Fibroblast of upper back skin (primary cell): ENCODE measurements at regions not wholly inside any gene's neighbourhood (a gene's known extent, or its start where the extent isn't known, plus 50 kb on each side); places are given as distances from the start of the nearest gene placed in this dataset.

Experiments used
- DNase-seq: peaks from one replicate; pipeline ENCODE4 v3.0.0-alpha.2; 2013

DNA sequence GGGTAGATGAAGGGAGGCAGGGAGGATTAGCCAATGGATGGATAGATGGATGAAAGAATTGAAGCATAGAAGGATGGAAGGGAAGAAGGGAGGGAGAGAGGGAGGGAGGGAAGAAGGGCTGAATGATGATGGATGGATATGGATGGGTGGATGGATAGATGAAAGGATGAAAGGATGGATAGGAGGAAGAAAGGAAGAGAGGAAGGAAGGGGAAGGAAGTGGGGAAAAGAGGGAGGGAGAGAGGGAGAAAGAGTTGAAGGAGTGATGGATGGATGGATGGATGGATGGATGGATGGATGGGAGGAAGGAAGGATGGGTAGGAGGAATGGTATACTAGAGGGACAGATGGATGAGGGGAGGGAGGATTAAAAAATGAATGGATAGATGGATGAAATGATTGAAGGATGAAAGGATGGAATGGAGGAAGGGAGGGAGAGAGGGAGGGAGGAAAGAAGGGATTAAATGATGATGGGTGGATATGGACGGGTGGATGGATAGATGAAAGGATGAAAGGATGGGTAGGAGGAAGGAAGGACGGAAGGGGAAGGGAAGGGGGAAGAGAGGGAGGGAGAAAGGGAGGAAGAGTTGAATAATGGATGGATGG, 145.9 kb downstream of the MN1 start:
- no peak for DNase-seq

DNA sequence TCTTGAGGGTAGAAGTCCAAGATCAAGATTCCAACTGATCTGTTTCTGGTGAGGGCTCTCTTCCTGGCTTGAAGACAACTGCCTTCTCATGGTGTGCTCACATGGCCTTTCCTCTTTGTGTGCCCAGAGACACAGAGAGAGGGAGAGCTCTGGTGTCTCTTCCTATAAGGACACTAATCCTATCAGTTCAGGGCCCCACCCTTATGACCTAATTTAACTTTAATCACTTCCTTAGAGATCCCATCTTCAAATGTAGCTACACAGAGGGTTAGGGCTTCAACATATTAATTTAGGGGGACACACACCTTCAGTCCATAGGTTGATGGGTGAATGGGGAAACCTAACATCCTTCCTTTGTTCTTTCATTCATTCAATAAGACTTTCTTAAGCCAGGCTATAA, 144.6 kb downstream of the MN1 start:
- DNase-seq: no peak

DNA sequence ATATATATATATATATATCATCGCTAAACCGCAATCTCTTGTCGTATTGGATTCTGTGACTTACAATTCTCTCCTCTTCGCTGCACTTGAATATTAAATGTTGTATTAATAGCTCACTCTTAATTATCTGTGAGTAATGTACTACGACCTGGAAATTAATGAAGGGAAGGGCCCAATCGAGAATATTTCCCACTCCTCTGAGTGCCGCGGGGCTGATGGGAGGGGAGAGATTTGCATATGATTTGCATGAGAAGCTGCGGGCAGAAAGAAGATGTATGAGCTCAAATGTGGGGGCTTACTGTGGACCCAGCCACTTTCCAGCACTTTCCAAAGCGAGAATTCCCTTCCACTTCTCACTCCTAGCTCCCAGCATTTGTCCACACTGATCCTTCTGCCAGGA, 141.2 kb downstream of the MN1 start:
- DNase-seq: no peak

DNA sequence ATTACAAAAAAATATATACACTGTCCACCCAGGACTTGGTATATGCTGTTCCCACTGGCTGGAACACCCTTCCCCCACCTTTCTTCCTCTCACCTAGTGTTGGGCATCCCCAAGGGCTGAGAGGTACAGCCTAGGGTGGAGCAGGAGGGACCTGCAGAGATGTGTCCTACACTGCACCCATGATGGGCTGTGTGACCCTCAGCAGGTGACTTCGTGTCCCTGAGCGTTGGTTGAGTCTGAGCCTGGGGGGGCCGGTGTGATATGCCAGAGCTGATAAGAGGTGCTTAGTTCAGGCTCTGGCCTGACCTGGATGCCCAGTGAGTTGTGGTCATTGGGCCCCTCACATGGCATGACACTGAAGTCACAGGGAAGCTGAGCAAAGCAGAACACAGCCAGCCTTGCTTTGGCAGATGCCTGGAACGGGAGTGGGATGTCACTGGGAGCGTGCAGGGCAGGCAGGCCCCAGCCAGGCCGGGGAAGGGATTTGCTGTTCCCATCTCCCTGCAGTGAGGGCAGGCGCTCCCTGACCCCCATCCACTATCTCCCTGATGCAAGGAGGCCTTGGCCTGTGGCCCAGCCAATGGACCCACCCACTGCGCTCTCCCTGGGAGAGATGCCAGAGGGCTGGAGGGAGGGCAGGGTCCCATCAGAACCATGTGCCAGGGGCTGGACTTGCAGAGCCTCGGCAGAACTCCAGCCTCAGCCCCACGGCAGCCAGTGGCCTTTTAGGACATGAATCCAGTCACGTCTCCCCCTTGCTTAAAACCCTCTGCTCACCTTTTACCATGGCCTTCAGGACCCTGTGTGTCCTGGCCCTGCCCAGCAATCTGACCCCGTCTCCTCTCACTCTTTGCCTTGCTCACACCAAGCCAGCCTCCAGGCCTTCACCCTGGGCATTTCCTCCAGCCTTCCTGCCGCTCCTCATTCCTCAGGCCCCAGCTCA, 138.9 kb downstream of the MN1 start:
- DNase-seq: no peak

DNA sequence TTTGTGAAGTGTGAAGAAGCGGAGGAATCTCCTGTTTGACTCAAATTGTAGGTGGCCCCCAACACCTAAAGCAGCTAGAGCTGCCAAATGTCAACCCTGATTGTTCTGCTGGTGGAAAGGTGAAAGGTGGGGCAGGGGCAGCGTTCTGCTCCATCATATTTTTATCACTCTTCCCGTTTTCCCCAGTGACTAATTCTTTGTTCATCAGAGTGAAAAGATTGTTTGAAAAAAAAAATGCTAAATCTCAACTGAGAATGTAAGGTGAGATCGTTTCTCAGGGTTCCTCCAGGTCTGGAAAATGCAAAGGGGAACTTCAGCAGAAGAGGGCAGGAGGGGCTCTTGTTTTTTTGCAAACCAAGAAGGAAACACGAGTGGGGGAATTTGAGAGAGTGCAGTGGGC, 137.7 kb downstream of the MN1 start:
- DNase-seq: no peak

DNA sequence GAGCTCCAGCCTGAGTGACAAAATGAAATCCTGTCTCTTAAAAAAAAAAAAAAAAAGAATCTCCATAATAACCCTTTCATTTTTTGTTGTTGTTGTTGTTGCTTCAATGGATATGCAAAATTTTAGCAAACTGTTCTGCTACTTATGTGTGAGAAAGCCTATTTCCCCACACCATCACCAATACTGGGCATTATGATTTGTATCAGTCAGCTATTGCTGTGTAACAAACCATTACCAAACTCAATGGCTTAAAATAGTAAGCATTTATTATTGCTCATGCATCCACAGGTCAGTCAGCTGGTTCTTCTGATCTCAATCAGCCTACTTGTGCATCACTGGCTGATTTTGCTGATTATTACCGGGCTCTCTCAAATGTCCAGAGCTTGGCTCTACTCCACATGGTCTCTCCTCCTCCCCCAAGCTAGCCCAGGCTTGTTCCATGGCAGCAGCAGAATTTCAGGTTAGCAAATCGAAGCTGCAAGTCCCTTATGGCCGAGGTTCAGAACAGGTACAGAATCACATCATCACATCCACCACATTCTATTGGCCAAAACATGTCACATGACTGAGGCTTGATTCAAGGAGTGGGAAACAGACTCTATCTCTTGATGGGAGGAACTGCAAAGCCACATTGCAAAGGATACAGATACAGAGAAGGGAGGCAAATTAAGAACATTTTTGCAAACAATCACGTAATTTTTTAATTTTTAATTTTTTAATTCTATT, 135.1 kb downstream of the MN1 start:
- DNase-seq: no peak

DNA sequence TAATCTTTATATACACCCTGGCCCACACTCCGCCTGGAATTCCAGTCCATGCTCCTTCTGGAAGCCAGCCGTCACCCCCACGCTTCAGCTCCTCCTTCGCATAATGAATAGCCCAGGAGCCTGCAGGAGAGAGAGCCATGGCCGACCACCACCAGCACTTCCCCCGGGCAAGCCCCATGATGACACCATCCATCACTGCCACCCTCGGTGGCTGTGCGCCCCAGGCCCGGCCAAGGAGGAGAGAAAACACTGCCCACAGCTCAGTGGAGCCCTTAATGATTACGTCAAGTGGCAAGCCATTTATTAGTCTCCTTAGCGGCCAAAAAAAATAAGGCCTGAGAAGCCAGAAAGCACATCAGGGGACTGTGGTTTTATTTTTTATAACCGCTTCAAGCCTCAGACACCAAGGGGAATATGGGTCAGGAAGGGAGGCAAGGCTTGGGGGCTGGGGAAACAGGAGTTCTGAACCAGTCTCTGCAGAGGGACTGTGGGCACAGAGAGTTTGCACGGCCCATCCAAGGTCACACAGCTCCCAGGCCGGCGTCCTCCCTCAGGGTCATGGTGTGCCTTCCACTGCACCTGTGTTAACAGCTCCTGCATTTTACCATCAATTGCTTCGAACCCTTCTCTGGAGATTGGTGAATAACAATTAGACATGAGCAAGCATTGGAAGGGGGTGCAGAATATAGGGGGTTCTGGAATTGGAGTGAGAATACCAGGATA, 134.3 kb downstream of the MN1 start:
- DNase-seq: peak; percentile 25

DNA sequence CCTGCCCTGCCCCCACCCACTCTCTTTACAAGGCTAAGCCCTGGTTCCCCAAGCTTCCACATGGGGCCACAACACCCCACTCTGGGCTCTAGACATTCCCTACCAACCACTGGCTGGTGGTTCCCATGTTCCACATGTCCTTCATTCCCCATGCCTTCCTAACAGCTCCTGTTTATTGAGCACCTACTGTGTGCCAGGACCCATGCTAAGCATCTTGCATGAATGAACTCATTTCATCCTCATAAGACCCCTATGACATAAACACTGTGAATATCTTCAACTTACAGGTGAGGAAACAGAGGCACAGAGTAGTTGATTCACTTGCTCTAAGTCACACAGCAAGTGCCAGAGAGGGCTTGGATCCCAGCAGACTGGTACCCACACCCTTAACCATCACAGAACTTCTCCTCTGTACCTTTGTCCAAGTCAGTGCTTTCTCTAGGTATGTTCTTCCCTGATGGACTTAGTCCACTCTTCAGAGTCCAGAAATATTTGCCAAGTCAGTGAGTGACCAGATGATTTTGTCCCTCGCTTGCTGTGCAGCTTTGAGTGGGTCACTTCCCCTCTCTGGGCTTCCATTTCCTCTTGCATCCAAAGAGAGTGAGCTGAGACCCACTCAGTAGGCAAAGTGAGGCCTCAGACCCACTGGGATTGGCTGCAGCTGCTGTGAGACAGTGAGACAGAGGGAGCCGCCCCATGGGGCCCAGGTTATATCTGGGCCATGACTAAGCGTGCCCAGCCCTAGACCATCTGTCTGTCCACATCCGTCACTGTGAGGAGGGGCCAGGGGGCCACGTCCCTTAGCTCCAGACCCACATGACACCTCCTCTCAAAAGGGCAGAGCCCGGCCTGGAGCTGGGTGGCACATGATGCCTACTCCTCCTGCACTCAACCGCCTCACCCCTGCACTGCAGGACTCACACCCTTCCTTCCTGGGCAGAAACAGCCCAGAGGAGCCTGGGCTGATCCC, 132.4 kb downstream of the MN1 start:
- DNase-seq: peak; percentile 58

DNA sequence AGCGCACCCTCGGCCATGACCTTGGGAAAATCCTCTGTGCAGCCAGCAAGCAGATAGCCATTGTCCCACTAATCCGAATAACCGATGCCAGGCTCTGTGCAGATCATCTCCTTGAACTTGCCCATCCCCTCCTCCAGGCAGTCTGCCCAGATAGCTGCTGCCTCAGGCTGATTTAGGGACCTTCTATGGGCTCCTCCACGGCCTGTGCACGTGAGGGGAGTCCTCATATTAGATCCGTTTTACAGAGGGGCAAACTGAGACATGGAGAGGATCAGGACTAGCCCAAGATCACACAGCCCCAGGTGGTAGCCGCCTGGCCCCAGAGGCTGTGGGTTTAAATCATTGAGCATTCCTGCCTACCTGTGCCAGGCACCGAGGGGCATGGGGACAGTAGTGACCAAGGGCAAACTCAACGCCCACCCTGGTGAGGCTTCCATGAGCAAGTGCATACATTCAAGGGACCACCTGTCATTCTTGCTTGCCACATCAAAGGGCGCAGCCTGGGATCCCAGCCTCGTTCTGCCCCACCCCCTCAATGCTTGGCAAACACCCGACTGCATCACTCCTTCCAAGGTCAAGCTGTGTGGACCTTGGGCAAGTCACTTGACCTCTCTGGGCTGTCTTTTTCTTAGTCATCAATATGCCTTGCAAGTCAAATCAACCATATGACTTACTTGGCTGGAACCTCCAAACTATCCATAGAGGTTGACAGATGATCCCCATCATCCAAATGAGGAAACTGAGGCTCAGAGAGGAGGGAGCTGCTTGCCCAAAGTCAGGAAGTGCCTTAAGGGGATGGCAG, 131.6 kb downstream of the MN1 start:
- DNase-seq: no peak

DNA sequence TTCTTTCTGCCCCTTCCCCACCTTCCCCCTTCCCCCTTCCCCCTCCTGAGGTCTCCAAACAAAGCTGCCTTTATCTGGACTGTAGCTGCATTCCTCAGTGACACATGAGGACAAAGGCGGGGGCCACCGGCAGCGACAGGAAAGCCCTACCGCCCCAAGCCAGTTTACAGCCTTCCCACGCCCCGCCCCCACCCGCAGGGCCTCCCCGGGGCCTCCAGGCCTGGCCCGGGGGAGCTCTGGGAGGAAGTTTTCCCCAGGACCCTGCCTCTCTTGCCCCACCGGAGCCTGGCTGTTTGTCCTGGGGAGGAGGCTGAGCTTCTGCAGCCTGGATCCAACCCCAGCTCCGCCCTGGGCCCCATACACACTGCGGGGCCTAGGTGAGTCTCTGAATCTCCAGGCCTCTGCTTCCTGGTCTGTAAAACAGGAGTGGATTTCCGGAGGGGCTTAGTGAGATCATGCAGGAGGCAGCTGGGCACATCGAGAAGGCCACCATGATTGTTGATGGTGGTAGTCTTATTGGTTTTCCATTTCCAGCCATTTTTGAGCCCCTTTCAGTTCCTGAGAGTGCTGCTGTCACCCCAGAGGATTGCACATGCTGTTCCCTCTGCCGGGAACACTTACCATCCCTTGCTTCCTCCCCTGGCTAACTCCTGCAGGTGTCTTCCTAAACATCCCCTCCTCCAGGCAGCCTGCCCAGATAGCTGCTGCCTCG, 130.7 kb downstream of the MN1 start:
- no peak for DNase-seq

DNA sequence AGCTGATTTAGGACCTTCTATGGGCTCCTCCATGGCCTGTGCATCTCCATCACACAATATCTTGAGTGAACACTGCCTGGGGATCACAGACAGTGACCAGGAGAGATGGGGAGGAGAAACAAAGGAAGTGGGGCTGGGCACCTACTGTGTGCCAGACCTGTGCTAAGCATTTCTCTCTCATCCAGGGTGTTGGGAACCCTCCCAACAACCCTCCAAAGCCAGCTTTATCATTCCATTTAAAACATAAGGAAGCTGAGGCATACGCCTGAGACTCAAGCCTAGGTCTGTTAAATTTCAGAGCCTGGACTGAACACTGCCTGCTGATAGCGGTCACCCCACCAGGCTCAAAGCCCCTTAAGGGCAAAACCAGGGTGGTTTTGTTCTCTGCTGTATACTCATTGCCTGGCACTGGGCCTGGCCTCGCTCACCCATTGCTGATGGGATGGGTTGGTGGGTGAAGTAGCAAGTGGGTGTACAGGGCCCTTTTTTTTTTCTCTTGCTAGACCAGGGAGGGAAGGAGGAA, 130.1 kb downstream of the MN1 start:
- no peak for DNase-seq

DNA sequence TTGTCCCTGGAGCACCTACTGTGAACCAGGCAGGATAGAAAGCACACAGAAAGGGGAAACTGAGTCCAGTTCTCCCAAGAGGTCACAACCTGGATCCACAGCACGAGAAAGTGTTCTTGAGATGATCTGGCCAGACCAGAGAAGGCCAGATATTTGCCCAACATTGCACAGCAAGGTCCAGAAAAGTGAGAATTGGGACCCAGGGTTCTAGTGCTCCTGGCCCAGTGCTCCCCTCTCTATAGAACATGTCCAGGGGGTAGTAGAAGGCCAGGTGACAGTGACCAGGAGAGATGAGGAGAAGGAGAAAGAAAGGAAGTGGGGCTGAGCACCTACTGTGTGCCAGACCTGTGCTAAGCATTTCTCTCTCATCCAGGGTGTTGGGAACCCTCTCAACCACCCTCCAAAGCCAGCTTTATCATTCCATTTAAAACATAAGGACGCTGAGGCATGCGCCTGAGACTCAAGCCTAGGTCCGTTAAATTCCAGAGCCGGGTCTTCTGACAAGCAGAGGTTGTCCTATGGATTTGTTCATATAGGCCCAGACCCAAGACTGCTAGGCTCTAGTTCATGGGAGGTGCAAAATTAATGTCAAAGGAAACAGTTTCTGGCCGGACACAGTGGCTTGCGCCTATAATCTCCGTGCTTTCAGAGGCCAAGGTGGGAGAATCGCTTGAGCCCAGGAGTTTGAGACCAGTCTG, 128.7 kb downstream of the MN1 start:
- no peak for DNase-seq

DNA sequence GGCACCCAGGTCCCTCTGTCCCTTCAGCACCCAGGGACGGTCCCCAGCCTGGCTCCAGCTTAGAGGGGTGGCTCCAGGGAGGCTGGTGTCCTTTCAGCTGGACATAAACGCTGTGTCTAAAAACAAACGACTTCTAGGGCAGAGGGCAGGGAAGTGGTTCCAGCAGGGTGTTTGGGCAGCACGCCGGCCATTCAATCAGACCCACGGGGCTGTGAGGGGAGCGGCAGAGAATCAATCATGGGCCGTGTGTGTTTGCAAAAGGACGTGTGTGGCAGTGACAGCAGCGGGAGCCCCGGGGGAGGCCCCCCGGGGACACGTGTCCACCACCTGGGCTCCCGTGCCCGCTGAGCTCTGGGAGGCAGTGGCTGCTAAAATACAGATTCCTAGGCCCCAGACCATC, 127.7 kb downstream of the MN1 start:
- no peak for DNase-seq

DNA sequence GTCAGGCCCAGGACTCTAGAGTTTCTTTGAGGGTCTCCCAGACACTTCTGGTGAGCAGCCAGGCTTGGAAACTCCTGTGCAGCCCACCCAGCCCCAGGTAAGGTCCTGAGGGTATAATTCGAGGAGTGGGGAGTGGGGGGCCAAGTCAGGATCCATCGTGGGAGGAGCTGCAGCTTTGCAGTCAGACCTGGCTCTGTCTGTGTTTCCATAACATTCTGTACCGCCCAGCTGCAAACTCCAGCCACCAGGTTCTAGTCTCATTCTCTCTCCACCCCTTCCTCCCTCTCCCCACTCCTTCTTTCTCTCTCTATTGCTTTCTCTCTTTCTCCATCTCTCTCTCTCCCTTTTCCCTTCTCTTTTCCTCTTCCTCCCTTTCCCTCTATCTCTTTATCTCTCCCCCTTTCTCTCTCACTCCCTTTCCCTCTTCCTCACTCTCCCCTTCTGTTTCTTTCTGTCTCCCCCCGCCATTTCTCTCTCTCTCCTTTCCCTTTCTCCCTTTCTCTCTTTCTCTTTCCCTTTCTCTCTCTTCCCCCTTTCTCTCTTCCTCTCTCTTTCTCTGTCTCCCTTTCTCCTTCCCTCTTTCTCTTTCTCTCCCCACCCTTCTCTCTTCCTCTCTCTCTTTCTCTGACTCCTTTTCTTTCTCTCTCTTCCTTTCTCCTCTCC, 127.2 kb downstream of the MN1 start:
- DNase-seq: no peak

DNA sequence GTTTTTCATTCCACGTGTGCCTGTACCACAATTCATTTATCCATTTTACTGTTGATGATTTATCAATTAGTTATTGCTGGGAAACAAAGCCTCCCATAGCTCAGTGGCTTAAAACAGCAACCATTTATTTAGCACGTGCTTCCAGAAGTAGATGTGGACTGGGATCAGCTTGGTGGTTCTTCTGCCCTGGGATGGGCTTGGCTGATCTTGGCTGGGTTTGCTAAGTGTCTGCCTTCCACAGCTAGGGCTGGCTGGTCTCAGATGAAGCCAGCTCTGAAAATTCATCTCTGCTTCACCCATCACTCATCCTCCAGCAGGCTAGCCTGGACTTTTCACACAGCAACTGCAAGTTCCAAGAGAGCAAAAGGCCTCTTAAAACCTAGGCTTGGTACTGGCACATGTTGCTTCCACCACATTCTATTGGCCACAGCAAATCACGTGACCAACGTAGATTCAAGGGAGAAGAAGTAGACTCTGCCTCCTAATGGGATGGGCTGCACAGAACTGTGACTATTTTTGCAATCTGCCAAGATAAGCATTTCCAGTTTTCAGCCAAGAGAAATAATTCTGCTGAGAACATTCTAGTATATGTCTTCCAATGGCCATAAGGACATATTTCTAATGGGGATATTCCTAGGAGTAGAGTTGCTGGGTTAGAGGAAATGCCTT, 124.9 kb downstream of the MN1 start:
- DNase-seq: peak; percentile 12

DNA sequence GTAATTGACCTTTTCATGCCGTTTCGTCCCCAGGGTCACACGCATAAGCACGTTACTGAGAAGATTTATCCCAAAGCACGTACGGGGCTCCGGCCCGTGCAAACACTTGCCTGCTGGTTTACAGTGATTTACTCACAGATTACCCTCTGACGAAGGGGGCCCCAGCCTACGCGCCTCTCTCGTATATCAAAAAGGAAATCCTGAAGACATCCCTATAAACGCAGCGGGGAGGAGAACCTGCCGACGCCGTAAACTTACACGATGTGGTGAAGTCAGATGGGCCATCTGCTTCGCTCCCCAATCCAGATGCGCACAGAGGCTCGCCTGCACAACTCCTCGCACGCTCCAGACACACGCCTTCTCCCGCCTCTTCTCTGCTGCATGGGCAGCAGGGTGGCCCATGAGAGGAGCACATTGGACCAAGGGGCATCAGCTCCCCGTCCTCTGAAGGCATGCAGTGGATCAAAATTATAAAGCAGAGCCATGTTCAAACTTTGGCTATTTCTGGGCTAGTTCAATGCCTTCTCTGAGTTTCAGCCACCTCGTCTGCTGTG, 123.6 kb downstream of the MN1 start:
- DNase-seq: peak; percentile 37

DNA sequence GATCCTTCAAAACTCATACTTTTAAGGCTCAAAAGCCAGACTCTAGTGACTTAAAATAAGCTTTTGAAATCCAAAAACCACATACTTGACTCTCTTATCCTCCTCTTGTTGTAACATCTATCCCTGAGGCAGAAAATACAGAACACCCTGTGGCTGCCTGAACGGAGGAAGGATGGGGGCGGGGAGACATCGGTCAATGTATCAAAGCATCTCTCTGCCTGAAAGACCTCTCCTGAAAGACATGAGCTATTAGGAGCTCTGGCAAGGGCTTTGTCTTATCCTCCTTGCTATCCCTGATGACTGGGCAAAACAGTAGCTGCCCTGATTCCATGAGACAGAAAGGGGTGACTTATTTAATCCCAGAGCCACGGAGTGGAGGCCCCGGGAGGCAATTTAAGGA, 122.4 kb downstream of the MN1 start:
- DNase-seq: no peak
